ENCODE measurements at regions not wholly inside any gene's neighbourhood (a gene's known extent, or its start where the extent isn't known, plus 50 kb on each side); places are given as distances from the start of the nearest gene placed in this dataset.

- DNase-seq, result no peak
Measured at GRCh38 chr13:103973740-103974139, 907.5 kb upstream of the SLC10A2 start.

GRCh38 chr13:103969520-103970050 lies 903.4 kb upstream of the SLC10A2 start:
- no peak for DNase-seq

- no peak for DNase-seq
Measured at GRCh38 chr13:103965506-103966243, 899.5 kb upstream of the SLC10A2 start.

GRCh38 chr13:103961784-103962183 lies 895.6 kb upstream of the SLC10A2 start:
- DNase-seq, result no peak

- no peak for DNase-seq
Measured at GRCh38 chr13:103961129-103961528, 894.9 kb upstream of the SLC10A2 start.

- DNase-seq, result no peak
Measured at GRCh38 chr13:103960001-103960400, 893.8 kb upstream of the SLC10A2 start.

- DNase-seq, result no peak
Measured at GRCh38 chr13:103958691-103959090, 892.5 kb upstream of the SLC10A2 start.

- DNase-seq, result no peak
Measured at GRCh38 chr13:103957939-103958338, 891.7 kb upstream of the SLC10A2 start.

GRCh38 chr13:103953859-103954258 lies 887.6 kb upstream of the SLC10A2 start:
- DNase-seq, result no peak

- DNase-seq, result no peak
Measured at GRCh38 chr13:103952183-103952582, 886.0 kb upstream of the SLC10A2 start.

GRCh38 chr13:103948426-103948825 lies 882.2 kb upstream of the SLC10A2 start:
- DNase-seq, result no peak

GRCh38 chr13:103945836-103946235 lies 879.6 kb upstream of the SLC10A2 start:
- DNase-seq, result no peak

GRCh38 chr13:103941506-103942140 lies 875.4 kb upstream of the SLC10A2 start:
- DNase-seq, result no peak

- no peak for DNase-seq
Measured at GRCh38 chr13:103935117-103935516, 868.9 kb upstream of the SLC10A2 start.

GRCh38 chr13:103931885-103932284 lies 865.7 kb upstream of the SLC10A2 start:
- no peak for DNase-seq

GRCh38 chr13:103931331-103931845 lies 865.2 kb upstream of the SLC10A2 start:
- no peak for DNase-seq

- no peak for DNase-seq
Measured at GRCh38 chr13:103926118-103926517, 859.9 kb upstream of the SLC10A2 start.

GRCh38 chr13:103908911-103909310 lies 842.7 kb upstream of the SLC10A2 start:
- no peak for DNase-seq

GRCh38 chr13:103908274-103908673 lies 842.1 kb upstream of the SLC10A2 start:
- no peak for DNase-seq

GRCh38 chr13:103903790-103904189 lies 837.6 kb upstream of the SLC10A2 start:
- DNase-seq, result no peak

GRCh38 chr13:103898481-103898880 lies 832.3 kb upstream of the SLC10A2 start:
- DNase-seq, result no peak

- no peak for DNase-seq
Measured at GRCh38 chr13:103895835-103896531, 829.8 kb upstream of the SLC10A2 start.

- no peak for DNase-seq
Measured at GRCh38 chr13:103894626-103895025, 828.4 kb upstream of the SLC10A2 start.
